HG03432 (cell line): ENCODE measurements at regions not wholly inside any gene's neighbourhood (a gene's known extent, or its start where the extent isn't known, plus 50 kb on each side); places are given as distances from the start of the nearest gene placed in this dataset.
"Not testable (repeated sequence)": the region's sequence is repeated elsewhere in the genome, so short reads cannot be mapped to it uniquely, and the experiment has no call there.

Experiments
- ATAC-seq: cut with Tn5 transposase; IDR thresholded peaks from one replicate; pipeline ENCODE4 v1.9.1; 2021; ENCODE audit warnings: mild to moderate bottlenecking, moderate library complexity; ENCODE audit not compliant: unreplicated experiment

DNA sequence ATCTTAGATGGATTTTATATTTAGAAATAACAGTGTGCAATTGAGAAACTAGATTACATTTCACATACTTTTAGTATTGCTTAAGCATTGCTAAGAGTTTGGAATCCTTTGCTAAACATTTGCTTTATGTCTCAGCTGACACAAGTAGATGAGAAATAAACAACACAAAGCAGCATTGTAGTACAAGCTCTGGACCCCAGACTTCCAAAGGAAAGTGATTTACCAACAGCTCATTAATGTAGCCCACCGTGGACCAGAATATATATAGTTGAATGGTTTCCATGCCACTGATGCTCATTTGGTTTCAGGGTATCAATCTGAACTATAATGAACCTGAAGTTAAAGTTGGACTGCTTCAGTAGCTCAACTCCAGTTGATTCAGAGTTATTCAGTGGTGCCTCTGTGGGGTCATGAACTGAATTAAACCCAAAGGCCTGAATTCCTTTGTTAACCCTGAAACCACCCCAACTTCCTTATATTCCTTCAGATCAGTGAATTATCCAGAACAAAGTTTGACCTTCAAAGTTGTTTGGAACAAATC lies 132.1 kb upstream of the NEIL3 start:
- ATAC-seq: no peak

DNA sequence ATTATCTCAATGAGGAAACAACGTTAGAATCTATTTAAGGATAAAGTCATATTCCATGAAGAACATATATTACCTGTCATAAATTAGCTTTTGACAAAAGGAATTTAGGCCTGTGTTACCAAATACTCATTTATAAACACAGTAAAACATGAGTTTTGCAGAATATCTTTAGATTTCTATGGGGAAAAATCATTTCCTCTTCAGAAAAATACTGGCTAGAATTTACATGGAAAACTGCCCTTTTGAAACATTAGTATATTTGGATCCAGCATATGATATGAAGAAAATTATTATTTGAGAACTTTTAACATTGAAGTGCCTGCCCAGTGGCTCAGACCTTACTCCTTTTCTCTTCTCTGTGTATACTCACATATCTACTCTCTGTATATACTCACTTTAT lies 131.4 kb upstream of the NEIL3 start:
- ATAC-seq: no peak

DNA sequence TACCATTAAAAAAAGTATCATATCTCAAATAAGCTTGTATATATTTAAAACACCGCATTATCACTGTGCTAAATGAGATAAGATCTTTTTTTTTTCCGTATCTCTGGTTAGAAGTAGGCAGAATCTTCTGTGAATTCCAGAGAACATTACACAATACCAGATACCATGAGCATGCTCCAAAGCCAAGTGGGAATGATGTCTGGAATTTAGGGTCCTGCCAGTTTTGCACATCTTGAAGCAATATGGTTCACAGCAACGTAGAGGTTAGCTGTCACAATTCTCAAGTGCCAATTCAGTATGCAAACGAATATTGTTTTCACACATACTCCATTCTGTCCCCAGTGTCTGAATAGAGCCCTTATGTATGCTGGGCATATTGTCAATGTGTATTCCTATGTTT lies 127.5 kb upstream of the NEIL3 start:
- no peak for ATAC-seq

DNA sequence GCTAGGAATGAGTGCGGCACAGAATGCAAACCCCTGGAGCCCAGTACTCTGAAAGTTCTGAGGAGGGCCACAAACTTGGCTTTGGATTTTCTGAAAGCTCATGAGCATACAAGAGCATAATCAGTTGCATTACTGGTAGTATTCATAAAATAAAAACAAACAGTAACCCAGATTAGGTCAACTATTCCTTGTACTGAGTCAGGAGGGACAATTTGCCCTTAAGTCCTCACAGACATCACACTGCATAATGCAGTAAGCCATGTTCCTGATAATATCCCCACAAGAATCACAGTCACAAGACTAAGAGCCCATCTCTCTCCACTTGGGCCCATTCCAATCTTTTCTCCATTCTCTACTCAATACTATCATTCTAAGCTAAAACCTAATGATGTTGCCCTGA lies 126.9 kb upstream of the NEIL3 start:
- ATAC-seq: no peak

DNA sequence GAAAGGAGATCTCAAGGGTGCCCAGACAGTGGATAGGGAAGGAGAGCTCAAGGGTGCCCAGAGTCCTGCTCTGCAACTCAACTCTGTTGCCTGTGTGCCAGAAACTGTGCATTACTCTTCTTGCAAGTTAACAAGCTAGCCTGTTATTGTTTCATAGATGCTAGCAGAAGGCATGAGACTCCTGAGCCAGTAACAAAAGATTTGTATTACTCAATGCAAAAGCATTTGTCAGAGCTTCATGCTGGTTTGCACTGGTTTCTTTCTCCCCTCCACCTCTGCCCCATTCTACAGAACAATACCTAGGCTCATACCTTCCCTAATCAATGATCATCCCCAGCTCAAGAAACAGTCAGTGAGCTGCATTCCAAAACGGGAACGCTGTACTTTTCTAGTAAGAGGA lies 124.5 kb upstream of the NEIL3 start:
- no peak for ATAC-seq

DNA sequence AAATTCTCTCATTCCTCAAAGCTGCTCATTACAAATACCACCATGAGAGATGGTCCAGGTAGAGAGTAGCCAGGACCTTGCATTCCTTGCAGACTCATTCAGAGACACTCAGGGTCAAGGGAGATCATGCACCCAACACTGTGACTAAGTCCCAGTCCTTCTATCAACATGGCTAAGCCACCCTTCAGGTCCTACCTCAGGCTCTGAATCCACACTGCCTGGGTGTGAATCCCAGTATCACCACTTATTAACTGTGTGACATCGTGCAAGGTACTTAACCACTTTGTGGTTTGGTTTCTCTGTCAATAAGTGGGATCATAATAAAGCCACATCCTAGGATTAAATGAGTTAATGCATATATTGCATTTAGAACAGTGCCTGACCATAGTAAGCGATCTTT lies 124.1 kb upstream of the NEIL3 start:
- ATAC-seq: no peak

DNA sequence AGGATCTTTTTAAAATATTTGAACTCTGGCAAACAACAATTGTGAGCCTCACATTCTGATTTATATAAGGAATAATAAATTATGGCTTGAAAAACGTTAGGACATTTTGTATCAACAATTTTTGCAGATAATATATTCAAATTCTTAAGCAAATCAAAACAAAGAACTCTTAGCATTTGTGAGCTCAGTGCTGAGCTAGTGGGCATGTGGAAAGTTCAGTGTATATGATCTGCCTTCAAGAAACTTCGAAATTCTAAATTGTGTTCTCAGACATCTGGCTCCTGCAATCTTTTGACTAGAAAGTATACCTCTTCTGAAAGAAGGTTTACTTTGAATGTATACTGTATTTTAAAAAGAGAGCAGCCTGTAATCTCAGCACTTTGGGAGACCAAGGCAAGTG lies 122.3 kb upstream of the NEIL3 start:
- ATAC-seq: no peak

DNA sequence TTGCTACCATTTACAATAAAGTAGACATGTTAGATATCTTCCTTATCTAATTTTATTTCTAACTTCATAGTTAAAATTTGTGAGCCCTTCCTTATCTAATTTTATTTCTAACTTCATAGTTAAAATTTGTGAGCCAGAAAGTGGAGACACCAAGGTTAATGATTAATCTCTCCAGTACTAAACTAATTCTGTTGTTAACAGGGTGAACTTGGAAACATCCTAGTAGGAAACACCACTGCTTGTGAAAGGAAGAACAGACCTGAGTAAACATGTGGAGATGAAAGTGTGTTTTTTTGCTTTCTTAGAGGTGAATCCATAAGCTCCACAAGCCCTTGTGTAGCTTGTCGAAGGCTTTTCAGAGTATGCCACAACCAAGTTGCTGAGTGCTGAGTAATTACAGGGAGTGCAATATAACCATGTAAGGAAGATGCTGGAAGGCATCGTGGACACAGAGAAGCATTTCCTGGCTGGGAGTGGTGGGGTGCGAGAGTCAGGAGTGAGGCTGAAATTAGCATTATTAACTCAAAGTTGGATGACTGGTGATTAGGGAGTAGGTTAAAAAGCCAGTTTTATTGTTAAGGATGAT lies 118.6 kb upstream of the NEIL3 start:
- no peak for ATAC-seq

DNA sequence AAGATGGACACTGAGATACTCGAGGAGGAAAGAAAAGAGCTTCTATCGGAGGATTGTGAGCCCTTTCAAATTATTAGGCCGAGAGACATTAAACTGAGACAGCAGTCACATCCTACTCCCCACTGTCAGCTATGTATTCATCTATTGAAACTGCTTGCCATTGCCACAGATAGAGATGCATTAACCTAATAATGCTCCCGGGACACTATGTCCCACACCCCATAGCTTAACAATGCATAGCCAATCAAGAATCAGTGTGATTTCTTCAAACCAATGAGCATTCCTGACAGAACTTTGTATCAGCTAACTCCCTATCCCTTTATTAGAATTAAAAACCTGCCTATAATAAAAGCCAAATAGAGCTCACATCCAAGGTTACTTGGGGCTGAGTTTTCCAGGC lies 118.1 kb upstream of the NEIL3 start:
- ATAC-seq: no peak

DNA sequence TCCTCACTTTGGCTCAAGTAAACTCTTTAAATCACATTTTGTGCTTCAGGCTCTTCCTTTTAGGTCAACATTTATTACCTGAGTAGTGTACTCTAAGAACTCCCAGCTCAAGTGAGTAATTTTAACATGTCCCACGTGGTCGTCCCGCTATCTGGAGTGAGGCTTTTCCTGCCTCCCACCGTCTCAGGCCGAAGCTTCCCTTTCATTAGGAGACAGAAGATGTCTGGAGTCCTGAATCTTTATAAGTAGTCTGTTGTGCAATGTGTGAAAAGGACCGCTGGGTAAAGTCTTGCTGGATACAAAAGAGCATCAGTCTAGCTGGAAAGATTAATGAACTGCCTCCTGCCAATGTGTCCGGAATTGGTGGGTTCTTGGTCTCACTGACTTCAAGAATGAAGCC lies 117.7 kb upstream of the NEIL3 start:
- no peak for ATAC-seq

DNA sequence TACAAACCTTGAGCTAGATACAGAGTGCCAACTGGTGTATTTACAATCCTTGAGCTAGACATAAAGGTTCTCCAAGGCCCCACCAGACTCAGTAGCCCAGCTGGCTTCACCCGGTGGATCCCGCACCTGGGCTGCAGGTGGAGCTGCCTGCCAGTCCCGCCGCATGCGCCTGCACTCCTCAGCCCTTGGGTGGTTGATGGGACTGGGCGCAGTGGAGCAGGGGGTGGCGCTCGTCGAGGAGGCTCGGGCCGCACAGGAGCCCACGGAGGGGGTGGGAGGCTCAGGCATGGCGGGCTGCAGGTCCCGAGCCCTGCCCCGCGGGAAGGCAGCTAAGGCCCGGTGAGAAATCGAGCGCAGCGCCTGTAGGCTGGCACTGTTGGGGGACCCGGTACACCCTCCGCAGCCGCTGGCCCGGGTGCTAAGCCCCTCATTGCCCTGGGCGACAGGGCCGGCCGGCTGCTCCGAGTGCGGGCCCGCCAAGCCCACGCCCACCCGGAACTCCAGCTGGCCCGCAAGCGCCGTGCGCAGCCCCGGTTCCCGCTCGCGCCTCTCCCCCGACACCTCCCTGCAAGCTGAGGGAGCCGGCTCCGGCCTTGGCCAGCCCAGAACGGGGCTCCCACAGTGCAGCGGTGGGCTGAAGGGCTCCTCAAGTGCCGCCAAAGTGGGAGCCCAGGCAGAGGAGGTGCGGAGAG lies 116.5 kb upstream of the NEIL3 start:
- not testable (repeated sequence) for ATAC-seq

DNA sequence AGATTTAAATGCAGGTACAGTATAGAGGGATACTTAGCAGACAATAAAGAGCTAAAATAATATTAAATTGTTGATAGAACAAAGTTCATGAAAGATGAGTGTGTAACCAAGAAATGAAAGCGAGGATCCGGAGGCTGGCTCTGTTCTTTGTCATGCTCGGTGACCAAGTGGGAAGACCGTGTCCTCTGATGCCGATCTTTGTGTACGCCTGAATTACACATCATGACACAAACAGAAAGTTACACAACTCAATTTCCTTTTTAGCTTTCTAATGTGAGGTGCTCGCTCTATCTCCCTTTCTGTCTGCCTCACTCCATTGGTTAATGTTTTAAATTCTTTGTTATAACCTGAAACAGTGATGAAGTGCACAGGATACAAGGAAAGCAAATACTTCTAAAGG lies 114.8 kb upstream of the NEIL3 start:
- no peak for ATAC-seq

DNA sequence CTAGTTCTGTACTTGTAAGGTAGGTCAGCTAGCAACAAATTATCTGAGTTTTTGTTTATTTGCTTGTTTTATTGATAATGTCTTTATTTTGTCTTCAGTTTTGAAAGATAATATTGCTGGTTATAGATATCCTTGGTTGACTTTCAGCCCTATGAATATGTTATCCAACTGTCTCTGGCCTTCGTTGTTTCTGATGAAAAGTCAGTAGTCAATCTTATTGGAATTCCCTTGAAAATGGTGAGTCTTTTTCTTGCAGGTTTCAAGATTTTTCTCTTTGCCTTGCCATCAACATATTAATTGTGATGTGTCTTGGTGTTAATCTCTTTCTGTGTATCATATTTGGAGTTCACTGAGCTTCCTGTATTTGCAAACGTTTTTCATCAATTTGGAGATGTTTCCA lies 113.1 kb upstream of the NEIL3 start:
- no peak for ATAC-seq

DNA sequence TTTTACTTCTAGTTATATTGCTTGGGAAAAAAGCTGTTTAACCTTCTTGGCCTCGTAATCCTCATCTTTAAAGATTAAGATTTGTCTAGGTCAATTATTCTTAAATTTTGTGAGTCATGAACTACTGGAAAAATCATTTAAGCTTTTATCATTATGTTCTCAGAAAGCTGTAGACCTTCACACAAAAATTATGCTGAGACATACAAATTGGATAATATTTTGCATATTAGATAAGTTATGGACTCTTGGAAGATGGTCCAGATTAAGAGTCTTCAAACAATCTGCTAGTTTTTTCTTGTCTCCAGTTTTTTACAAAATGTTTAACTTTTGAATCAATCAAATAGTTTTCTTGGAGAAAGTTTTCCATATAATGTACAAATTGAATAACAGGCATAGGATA lies 108.1 kb upstream of the NEIL3 start:
- ATAC-seq: no peak

DNA sequence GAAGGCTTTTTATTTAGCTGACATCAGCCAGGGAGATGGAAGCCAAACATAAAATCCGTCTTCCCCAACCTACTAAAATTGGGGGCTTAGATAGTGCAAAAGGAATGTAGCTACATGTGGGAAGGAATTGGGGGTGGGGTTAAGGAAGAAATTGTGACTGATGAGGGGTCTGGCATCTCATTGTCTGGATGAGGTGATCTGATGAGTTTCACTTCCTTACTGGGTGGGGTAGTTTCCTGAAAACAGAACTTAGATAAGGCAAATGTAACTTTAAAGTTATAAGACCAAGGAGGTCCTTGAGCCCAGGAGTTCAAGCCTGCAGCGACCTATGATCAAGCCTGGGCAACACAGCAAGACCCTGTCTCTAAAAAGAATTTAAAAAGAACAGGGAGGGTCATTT lies 105.5 kb upstream of the NEIL3 start:
- no peak for ATAC-seq

DNA sequence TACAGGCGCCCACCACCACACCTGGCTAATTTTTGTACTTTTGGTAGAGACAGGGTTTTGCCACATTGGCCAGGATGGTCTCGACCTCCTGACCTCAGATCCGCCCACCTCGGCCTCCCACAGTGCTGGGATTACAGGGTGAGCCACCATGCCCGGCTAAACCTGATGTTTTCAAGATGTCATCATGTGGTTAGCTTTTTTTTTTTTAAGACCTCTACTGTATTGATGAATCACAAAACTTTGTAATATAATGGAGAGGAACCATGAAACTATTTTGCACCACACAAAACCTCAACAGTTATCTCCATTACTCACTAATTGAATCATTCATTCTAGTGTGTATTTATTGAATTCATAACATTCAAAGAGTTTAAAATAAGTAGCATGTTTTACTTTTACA lies 94.7 kb upstream of the NEIL3 start:
- no peak for ATAC-seq

DNA sequence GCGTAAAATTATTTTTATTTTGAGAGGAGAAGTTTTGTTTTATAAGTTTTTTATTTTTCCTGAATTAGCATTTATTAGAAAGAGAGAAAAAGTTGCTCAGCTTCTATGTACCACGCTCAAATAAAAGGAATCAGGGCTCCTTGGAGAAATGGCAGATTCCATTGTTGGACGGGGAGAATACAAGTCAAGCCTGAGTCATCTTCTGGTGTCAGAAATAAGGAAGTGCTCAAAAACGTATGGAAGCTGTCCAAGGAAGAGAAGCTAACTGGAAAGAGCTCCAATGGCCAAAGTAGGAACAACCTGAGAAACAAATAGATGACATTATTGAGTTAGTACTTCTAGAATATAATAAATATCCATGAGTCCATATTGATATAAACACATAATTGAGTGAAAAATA lies 89.3 kb upstream of the NEIL3 start:
- no peak for ATAC-seq

DNA sequence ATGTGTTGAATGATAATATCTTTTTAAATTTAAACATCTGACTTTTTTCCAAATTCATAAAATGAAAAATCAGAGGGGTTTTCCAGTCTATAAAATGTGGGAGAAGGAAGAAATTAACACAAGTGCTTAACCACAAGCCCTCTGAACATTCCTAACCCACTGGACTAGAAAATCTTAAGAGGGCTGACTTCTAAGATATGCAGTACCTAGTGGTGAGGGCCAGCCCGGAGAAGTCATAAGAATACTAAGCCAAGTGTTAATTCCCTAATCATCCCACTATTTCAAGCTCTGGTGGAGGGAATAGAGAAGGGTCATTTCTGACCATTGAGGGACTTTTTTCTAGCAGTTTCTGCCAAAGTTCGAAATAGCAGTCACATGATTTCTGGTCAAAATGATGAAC lies 86.9 kb upstream of the NEIL3 start:
- ATAC-seq: no peak

DNA sequence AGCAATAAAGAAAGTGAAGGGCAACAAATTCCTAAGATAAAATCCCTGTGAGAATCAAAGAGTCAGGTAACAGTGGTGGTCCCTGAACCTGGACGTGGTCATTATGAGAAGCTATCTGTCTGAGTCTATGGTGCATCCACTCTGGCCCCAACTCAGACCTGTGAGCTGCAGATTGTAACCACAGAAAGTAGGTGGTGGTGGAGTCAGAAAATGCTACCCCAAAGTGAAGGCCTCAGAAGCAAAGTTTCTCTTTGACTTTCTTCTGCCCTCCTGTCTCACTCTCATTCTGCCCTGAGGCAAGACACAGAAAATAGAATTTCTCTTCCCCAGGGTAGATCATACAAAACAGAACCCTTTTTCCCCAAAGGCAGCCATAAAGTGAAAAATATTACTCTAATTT lies 84.1 kb upstream of the NEIL3 start:
- ATAC-seq: peak; percentile 93

DNA sequence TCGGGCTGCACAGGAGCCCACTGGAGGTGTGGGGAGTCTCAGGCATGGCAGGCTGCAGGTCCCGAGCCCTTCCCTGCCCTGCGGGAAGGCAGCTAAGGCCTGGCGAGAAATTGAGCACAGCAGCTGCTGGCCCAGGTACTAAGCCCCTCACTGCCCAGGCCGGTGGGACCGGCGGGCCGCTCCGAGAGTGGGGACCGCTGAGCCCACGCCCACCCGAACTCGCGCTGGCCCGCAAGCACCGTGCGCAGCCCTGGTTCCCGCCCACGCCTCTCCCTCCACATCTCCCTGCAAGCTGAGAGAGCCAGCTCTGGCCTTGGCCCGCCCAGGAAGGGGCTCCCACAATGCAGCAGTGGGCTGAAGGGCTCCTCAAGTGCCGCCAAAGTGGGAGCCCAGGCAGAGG lies 82.0 kb upstream of the NEIL3 start:
- no peak for ATAC-seq

DNA sequence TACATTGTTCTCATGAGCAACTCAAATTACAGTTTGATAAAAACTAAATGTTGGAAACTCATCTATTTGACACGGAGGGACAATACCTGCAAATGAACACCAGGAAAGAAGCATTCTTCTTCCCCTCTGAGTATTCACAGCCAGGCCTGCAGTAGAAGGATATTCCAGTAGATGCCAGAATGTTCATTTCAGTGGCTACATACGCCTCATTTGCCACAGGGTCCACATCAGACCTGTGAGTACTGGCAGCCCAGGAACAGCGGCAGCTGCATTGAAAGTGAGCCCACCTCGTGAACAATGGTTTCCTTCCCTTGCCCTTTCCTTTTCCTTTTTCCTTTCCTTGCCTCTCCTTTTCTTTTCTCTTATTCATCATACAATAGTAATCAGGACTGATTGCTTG lies 81.1 kb upstream of the NEIL3 start:
- ATAC-seq: no peak

DNA sequence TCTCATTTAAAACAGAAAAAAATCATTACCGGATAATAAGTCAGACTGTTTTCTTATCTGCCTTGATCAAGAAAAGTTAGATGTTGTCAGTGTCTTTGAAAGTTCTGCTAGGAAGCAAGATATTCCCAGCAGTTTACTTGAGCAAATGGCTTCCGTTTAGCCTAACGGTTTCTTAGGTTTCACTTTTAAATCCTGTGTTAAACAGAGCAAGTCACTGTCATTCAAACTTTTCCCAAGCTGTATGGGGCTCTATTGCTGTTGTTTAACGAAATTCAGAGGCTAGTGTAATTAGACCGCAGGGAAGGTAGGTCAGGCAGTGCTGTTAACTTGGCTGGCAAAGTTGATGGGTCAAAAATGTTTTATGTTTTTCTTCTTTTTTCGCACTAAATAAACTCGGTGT lies 80.3 kb upstream of the NEIL3 start:
- ATAC-seq: peak; percentile 42

DNA sequence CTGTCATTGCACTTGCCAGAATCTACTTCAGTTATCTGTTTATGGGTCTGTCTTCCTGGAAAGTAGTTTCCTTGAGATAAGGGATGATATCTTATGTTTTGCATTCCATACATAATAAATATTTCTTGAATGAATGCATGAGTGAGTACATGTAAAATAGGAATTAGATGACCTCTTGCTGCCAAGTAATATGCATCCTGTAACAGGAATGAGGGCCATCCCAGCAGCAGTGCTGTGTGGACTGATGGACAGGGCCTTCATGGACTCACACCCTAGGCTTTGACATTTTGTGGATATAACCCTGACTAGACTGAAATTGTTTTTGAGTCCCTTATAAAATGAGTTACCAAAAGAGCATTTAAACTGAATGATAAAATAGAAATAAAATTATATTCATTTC lies 77.2 kb upstream of the NEIL3 start:
- no peak for ATAC-seq
